Renal cortical epithelial cell (primary cell): ENCODE measurements at regions not wholly inside any gene's neighbourhood (a gene's known extent, or its start where the extent isn't known, plus 50 kb on each side); places are given as distances from the start of the nearest gene placed in this dataset.
A peak's percentile ranks its signal among the peaks of the same experiment; 100 is the strongest.
"Not testable (repeated sequence)": the region's sequence is repeated elsewhere in the genome, so short reads cannot be mapped to it uniquely, and the experiment has no call there.

Experiments
- DNase-seq: peaks from one replicate; pipeline ENCODE4 v3.0.0-alpha.2; 2011; ENCODE audit warnings: low read depth

GRCh38 chr10:65350611-65351010 is 1575.2 kb upstream of the LRRTM3 start:
- DNase-seq: no peak

GRCh38 chr10:65355141-65355680 is 1570.6 kb upstream of the LRRTM3 start:
- DNase-seq: no peak

GRCh38 chr10:65358565-65358964 is 1567.3 kb upstream of the LRRTM3 start:
- peak; percentile 22 for DNase-seq

GRCh38 chr10:65360497-65360896 is 1565.3 kb upstream of the LRRTM3 start:
- no peak for DNase-seq

- no peak for DNase-seq
Measured at GRCh38 chr10:65365878-65366277, 1560.0 kb upstream of the LRRTM3 start.

GRCh38 chr10:65367706-65368105 is 1558.1 kb upstream of the LRRTM3 start:
- no peak for DNase-seq

GRCh38 chr10:65375528-65375927 is 1550.3 kb upstream of the LRRTM3 start:
- no peak for DNase-seq

GRCh38 chr10:65377687-65378086 is 1548.1 kb upstream of the LRRTM3 start:
- DNase-seq: no peak

- DNase-seq: peak; percentile 92
Measured at GRCh38 chr10:65394502-65395297, 1531.1 kb upstream of the LRRTM3 start.

- DNase-seq: no peak
Measured at GRCh38 chr10:65395631-65396030, 1530.2 kb upstream of the LRRTM3 start.

GRCh38 chr10:65396997-65397396 is 1528.8 kb upstream of the LRRTM3 start:
- DNase-seq: no peak

GRCh38 chr10:65408401-65408800 is 1517.4 kb upstream of the LRRTM3 start:
- no peak for DNase-seq

GRCh38 chr10:65413001-65413400 is 1512.8 kb upstream of the LRRTM3 start:
- DNase-seq: no peak

GRCh38 chr10:65415318-65415717 is 1510.5 kb upstream of the LRRTM3 start:
- no peak for DNase-seq

- DNase-seq: no peak
Measured at GRCh38 chr10:65416094-65416493, 1509.7 kb upstream of the LRRTM3 start.

- DNase-seq: no peak
Measured at GRCh38 chr10:65419629-65420028, 1506.2 kb upstream of the LRRTM3 start.

GRCh38 chr10:65423043-65423442 is 1502.8 kb upstream of the LRRTM3 start:
- no peak for DNase-seq

- DNase-seq: not testable (repeated sequence)
Measured at GRCh38 chr10:65429381-65429780, 1496.5 kb upstream of the LRRTM3 start.

- DNase-seq: no peak
Measured at GRCh38 chr10:65430979-65431378, 1494.9 kb upstream of the LRRTM3 start.

GRCh38 chr10:65470986-65471385 is 1454.8 kb upstream of the LRRTM3 start:
- DNase-seq: peak; percentile 52

GRCh38 chr10:65482848-65483247 is 1443.0 kb upstream of the LRRTM3 start:
- no peak for DNase-seq

GRCh38 chr10:65491799-65492198 is 1434.0 kb upstream of the LRRTM3 start:
- no peak for DNase-seq

GRCh38 chr10:65496541-65496940 is 1429.3 kb upstream of the LRRTM3 start:
- no peak for DNase-seq

GRCh38 chr10:65497837-65498236 is 1428.0 kb upstream of the LRRTM3 start:
- DNase-seq: no peak
